Panc1 (cell line): ENCODE measurements at regions not wholly inside any gene's neighbourhood (a gene's known extent, or its start where the extent isn't known, plus 50 kb on each side); places are given as distances from the start of the nearest gene placed in this dataset.

Source experiments
- CTCF ChIP-seq: fragments of 450-650 bp; IDR thresholded peaks from 2 replicates; pipeline ENCODE4 v1.5.1; 2017; ENCODE audit warnings: mild to moderate bottlenecking
- POLR2AphosphoS5 ChIP-seq: IDR thresholded peaks from 2 replicates; pipeline ENCODE4 v1.6.1; 2012; ENCODE audit warnings: mild to moderate bottlenecking, low read depth, low read length, moderate library complexity

- TF ChIP-seq POLR2AphosphoS5 (no peak), CTCF (no peak)
Observed at GRCh38 chr15:70356062-70356860, 258.5 kb upstream of the TLE3 start.
